ENCODE measurements at regions not wholly inside any gene's neighbourhood (a gene's known extent, or its start where the extent isn't known, plus 50 kb on each side); places are given as distances from the start of the nearest gene placed in this dataset.

GRCh38 chrY:7723991-7724632 lies 812.6 kb upstream of the AMELY start:
- TF ChIP-seq CTCF (IDR thresholded peaks at IDR 0.05) (no peak), POLR2A (IDR thresholded peaks at IDR 0.05) (no peak)
- Histone ChIP-seq H3K27me3 (no peaks in the 10 kb centered on the region), H3K36me3 (no peaks in the 10 kb centered on the region), H3K4me3 (no peak overlapping the region), H3K27ac (no peak overlapping the region), H3K4me1 (peaks cover 0 to 17% (median 0%) of the 10 kb centered on the region in 3 donors), H3K9me3 (no peaks in the 10 kb centered on the region)
- intact Hi-C loops (cut with DNase I) = no loop called here
- DNase-seq = no peak
- 30% methylated on average over 1 of the region's 1 CpG; no CpG with 5 or more reads in 1 of the 2 donors for WGBS, 2 donors

GRCh38 chrY:7723127-7723526 lies 811.6 kb upstream of the AMELY start:
- Histone ChIP-seq H3K27ac (no peak overlapping the region), H3K4me3 (no peak overlapping the region), H3K27me3 (no peaks in the 10 kb centered on the region), H3K9me3 (no peaks in the 10 kb centered on the region), H3K4me1 (peaks cover 0 to 21% (median 0%) of the 10 kb centered on the region in 3 donors), H3K36me3 (no peaks in the 10 kb centered on the region)
- no CpG with 5 or more reads among the region's 2 CpGs for WGBS, 2 donors
- TF ChIP-seq POLR2A (IDR thresholded peaks at IDR 0.05) (no peak), CTCF (IDR thresholded peaks at IDR 0.05) (no peak)
- intact Hi-C loops (cut with DNase I) = no loop called here
- DNase-seq = no peak

GRCh38 chrY:7722566-7722965 lies 811.0 kb upstream of the AMELY start:
- no peaks in the 10 kb centered on the region for H3K36me3 ChIP-seq
- no peaks in the 10 kb centered on the region for H3K27me3 ChIP-seq
- DNase-seq = no peak
- intact Hi-C loops (cut with DNase I) = no loop called here
- no peak overlapping the region for H3K27ac ChIP-seq
- H3K9me3 ChIP-seq = no peaks in the 10 kb centered on the region
- no peak for TF ChIP-seq POLR2A (IDR thresholded peaks at IDR 0.05)
- no peak for TF ChIP-seq CTCF (IDR thresholded peaks at IDR 0.05)
- peaks cover 0 to 22% (median 0%) of the 10 kb centered on the region in 3 donors for H3K4me1 ChIP-seq
- H3K4me3 ChIP-seq = no peak overlapping the region

GRCh38 chrY:7720974-7721373 lies 809.4 kb upstream of the AMELY start:
- no peak overlapping the region for H3K4me3 ChIP-seq
- H3K27ac ChIP-seq = no peak overlapping the region
- no peaks in the 10 kb centered on the region for H3K27me3 ChIP-seq
- no peaks in the 10 kb centered on the region for H3K36me3 ChIP-seq
- TF ChIP-seq CTCF (IDR thresholded peaks at IDR 0.05) = no peak
- TF ChIP-seq POLR2A (IDR thresholded peaks at IDR 0.05) = no peak
- no peak for DNase-seq
- H3K4me1 ChIP-seq = peaks cover 0 to 18% (median 0%) of the 10 kb centered on the region in 3 donors
- no peaks in the 10 kb centered on the region for H3K9me3 ChIP-seq
- 53% methylated on average over 1 of the region's 1 CpG; no CpG with 5 or more reads in 1 of the 2 donors for WGBS, 2 donors
- intact Hi-C loops (cut with DNase I) = no loop called here

GRCh38 chrY:7719271-7719670 lies 807.7 kb upstream of the AMELY start:
- WGBS, 2 donors = 17% methylated on average over 1 of the region's 2 CpGs; no CpG with 5 or more reads in 1 of the 2 donors

More at GRCh38 chrY:7719271-7719670, 807.7 kb upstream of the AMELY start:
- Histone ChIP-seq H3K4me1 (peaks cover 0 to 18% (median 0%) of the 10 kb centered on the region in 3 donors), H3K4me3 (no peak overlapping the region), H3K36me3 (no peaks in the 10 kb centered on the region), H3K9me3 (no peaks in the 10 kb centered on the region), H3K27me3 (no peaks in the 10 kb centered on the region), H3K27ac (no peak overlapping the region)
- intact Hi-C loops (cut with DNase I) = no loop called here
- no peak for DNase-seq
- no peak for TF ChIP-seq CTCF (IDR thresholded peaks at IDR 0.05)
- TF ChIP-seq POLR2A (IDR thresholded peaks at IDR 0.05) = no peak

Measured in esophagus squamous epithelium (tissue), 5 donors.